HepG2 (cell line): ENCODE measurements at regions not wholly inside any gene's neighbourhood (a gene's known extent, or its start where the extent isn't known, plus 50 kb on each side); places are given as distances from the start of the nearest gene placed in this dataset.

Experiments used
- ATAC-seq: fragments of 200-7000 bp; cut with Tn5 transposase; 3 replicates; pipeline ENCODE4 v1.9.1; 2020; ENCODE audit warnings: mild to moderate bottlenecking, moderate library complexity
- BruUV-seq: library from RNA; stranded (reverse); fragments of 400-500 nt; replicated peaks from 2 replicates; lab custom pipeline; 2021; lab: Mats Ljungman, UMichigan
- CTCF ChIA-PET: fragments of 300-600 bp; formaldehyde crosslinking; extraction: SDS; loops from one replicate; lab custom pipeline; 2021; ENCODE audit warnings: low total read pairs, inconsistent platforms, low intra/inter-chr PET ratio; lab: Yijun Ruan, JAX
- POLR2A ChIA-PET: fragments of 350-600 bp; sonication (Branson Sonifier 250); formaldehyde crosslinking; loops from one replicate; lab custom pipeline; 2020; ENCODE audit warnings: antibody characterized with exemption, inconsistent platforms; lab: Yijun Ruan, JAX
- DNase-seq: peaks from one replicate; pipeline ENCODE4 v3.0.0-alpha.2; 2015; ENCODE audit warnings: low spot score
- FAIRE-seq: peaks from 3 replicates; lab custom pipeline; 2011; peaks lifted over from hg19 to GRCh38; lab: Jason Lieb, UNC
- H2AFZ ChIP-seq: one replicate; pipeline ENCODE4 v1.6.1; 2011; ENCODE audit warnings: low read length, inconsistent platforms
- H3K27ac ChIP-seq: fragments of 300-600 bp; 3 replicates; pipeline ENCODE4 v1.8.0; 2011; ENCODE audit warnings: mixed run types, mild to moderate bottlenecking, mixed read lengths, low read length, inconsistent platforms; ENCODE audit not compliant: insufficient read depth; ENCODE audit errors: extremely low read length
- H3K27me3 ChIP-seq, 2 experiments: fragments of 200-600 bp in 1 of 2; 2 replicates in 1 of 2; 3 replicates in 1 of 2; pipeline versions ENCODE4 v1.6.0 to v1.8.0; 2011; ENCODE audit warnings: low read length in 2 of 2, mild to moderate bottlenecking in 2 of 2, moderate library complexity in 2 of 2, inconsistent platforms in 1 of 2; ENCODE audit not compliant: insufficient read depth in 2 of 2, control insufficient read depth in 1 of 2
- H3K36me3 ChIP-seq, 2 experiments: fragments of 200-600 bp in 1 of 2; replicated peaks in 1 of 2; 2 replicates in 1 of 2; 3 replicates in 1 of 2; pipeline versions ENCODE4 v1.5.1 to v1.8.0; 2011; ENCODE audit warnings: low read length in 2 of 2, inconsistent platforms in 1 of 2; ENCODE audit not compliant: insufficient read depth in 2 of 2, control insufficient read depth in 1 of 2
- H3K4me1 ChIP-seq: 2 replicates; pipeline ENCODE4 v1.5.1; 2012; ENCODE audit warnings: low read length, inconsistent platforms; ENCODE audit not compliant: insufficient read depth
- H3K4me2 ChIP-seq: 2 replicates; pipeline ENCODE4 v1.6.0; 2011; ENCODE audit warnings: low read depth, low read length, inconsistent platforms
- H3K4me3 ChIP-seq, 3 experiments: fragments of 200-600 bp in 1 of 3; sonication (generic), shearing (Covaris generic) in 1 of 3; replicated peaks in 1 of 3; 2 replicates each; pipeline ENCODE4 v1.5.1; 2011 to 2016; ENCODE audit warnings: low read length in 3 of 3, inconsistent platforms in 2 of 3, low read depth in 2 of 3, mild to moderate bottlenecking in 2 of 3, control low read depth in 1 of 3, mixed read lengths in 1 of 3; ENCODE audit not compliant: insufficient read depth in 1 of 3
- H3K79me2 ChIP-seq: one replicate; pipeline ENCODE4 v1.6.1; 2011; ENCODE audit warnings: low read length, inconsistent platforms; ENCODE audit not compliant: insufficient read depth
- H3K9ac ChIP-seq: 2 replicates; pipeline ENCODE4 v1.6.0; 2011; ENCODE audit warnings: mild to moderate bottlenecking, low read depth, low read length, inconsistent platforms; ENCODE audit not compliant: insufficient read depth
- H3K9me3 ChIP-seq: 2 replicates; pipeline ENCODE4 v1.5.1; 2012; ENCODE audit warnings: mild to moderate bottlenecking, low read length
- H4K20me1 ChIP-seq: 2 replicates; pipeline ENCODE4 v1.6.0; 2011; ENCODE audit warnings: inconsistent platforms, mild to moderate bottlenecking, low read length, moderate library complexity; ENCODE audit not compliant: insufficient read depth
- TEAD3 ChIP-seq: optimal IDR thresholded peaks from 2 replicates; pipeline ENCODE3; 2016; ENCODE audit warnings: borderline replicate concordance
- ZNF343 ChIP-seq: sonication (generic); formaldehyde crosslinking; IDR thresholded peaks from 2 replicates; pipeline ENCODE4 v1.4.0; 2020; ENCODE audit warnings: mild to moderate bottlenecking, missing genetic modification reagents
- ZNF841 ChIP-seq: sonication (generic); formaldehyde crosslinking; IDR thresholded peaks from 2 replicates; pipeline ENCODE4 v1.8.1; 2023; ENCODE audit warnings: missing genetic modification reagents, borderline replicate concordance
- in situ Hi-C: cut with HindIII; loops from 2 replicates; pipeline ENCODE4 v1.10.0; 2017; ENCODE audit warnings: low pct_unique_long_range_greater_than_20kb; ENCODE audit not compliant: extremely low pct_ligation_motif_present
- intact Hi-C: fragments of 100-400 bp; cut with micrococcal nuclease; formaldehyde crosslinking; loops from one replicate; pipeline ENCODE4 v1.10.0; 2022; ENCODE audit not compliant: unreplicated experiment
- TF ChIP-seq, protein P1 (sequence below): sonication (generic); formaldehyde crosslinking; conservative IDR thresholded peaks from 2 replicates; pipeline ENCODE4 v1.4.0; 2020; ENCODE audit warnings: missing genetic modification reagents
- TF ChIP-seq, protein P2 (sequence below): sonication (generic); formaldehyde crosslinking; IDR thresholded peaks from 2 replicates; pipeline ENCODE4 v1.4.0; 2020; ENCODE audit warnings: mild to moderate bottlenecking, missing genetic modification reagents

DNA sequence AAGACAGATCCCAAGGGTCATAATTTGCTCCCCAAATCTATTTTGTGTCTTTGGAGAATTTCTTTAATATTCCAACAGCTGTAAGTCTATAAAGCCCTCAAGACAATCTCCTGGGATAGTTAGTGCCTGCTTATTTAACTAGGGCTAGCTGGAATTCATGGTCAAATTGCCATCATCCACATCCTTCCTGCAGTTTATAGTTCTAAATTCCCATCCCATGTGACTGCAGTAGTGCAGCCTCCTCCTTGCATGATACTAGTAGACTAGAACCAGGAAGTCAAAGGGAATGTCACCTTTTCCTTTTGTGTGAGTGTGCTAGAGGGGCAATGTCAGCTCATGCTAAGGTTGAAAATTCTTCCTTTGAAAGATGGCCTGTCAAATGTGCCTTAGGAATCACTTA is 214.8 kb upstream of the PIK3R1 start:
- TF ChIP-seq, protein P1, sequence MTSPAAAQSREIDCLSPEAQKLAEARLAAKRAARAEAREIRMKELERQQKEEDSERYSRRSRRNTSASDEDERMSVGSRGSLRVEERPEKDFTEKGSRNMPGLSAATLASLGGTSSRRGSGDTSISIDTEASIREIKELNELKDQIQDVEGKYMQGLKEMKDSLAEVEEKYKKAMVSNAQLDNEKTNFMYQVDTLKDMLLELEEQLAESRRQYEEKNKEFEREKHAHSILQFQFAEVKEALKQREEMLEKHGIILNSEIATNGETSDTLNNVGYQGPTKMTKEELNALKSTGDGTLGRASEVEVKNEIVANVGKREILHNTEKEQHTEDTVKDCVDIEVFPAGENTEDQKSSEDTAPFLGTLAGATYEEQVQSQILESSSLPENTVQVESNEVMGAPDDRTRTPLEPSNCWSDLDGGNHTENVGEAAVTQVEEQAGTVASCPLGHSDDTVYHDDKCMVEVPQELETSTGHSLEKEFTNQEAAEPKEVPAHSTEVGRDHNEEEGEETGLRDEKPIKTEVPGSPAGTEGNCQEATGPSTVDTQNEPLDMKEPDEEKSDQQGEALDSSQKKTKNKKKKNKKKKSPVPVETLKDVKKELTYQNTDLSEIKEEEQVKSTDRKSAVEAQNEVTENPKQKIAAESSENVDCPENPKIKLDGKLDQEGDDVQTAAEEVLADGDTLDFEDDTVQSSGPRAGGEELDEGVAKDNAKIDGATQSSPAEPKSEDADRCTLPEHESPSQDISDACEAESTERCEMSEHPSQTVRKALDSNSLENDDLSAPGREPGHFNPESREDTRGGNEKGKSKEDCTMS (CRISPR knock-in tag): no peak
- TF ChIP-seq ZNF343 (CRISPR knock-in tag) (no peak), ZNF841 (CRISPR knock-in tag) (no peak), TEAD3 (no peak)
- TF ChIP-seq, protein P2, sequence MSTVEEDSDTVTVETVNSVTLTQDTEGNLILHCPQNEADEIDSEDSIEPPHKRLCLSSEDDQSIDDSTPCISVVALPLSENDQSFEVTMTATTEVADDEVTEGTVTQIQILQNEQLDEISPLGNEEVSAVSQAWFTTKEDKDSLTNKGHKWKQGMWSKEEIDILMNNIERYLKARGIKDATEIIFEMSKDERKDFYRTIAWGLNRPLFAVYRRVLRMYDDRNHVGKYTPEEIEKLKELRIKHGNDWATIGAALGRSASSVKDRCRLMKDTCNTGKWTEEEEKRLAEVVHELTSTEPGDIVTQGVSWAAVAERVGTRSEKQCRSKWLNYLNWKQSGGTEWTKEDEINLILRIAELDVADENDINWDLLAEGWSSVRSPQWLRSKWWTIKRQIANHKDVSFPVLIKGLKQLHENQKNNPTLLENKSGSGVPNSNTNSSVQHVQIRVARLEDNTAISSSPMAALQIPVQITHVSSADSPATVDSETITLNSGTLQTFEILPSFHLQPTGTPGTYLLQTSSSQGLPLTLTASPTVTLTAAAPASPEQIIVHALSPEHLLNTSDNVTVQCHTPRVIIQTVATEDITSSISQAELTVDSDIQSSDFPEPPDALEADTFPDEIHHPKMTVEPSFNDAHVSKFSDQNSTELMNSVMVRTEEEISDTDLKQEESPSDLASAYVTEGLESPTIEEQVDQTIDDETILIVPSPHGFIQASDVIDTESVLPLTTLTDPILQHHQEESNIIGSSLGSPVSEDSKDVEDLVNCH (CRISPR knock-in tag): no peak
- Histone ChIP-seq H3K4me1 (no peaks in the 10 kb centered on the region), H2AFZ (no peak overlapping the region), H4K20me1 (no peaks in the 10 kb centered on the region), H3K4me3 (no peak overlapping the region), H3K9ac (no peak overlapping the region), H3K4me2 (no peak overlapping the region), H3K27me3 (no peaks in the 10 kb centered on the region), H3K27ac (no peak overlapping the region), H3K9me3 (no peaks in the 10 kb centered on the region), H3K36me3 (no peaks in the 10 kb centered on the region), H3K79me2 (no peaks in the 10 kb centered on the region)
- intact Hi-C loops: no loop called here
- POLR2A ChIA-PET: no interaction called here
- no TSS peak for BruUV-seq
- ATAC-seq: no peak
- no peak for FAIRE-seq
- in situ Hi-C loops: no loop called here
- DNase-seq: no peak
- CTCF ChIA-PET: no interaction called here
